ENCODE measurements at regions not wholly inside any gene's neighbourhood (a gene's known extent, or its start where the extent isn't known, plus 50 kb on each side); places are given as distances from the start of the nearest gene placed in this dataset.

GRCh38 chr1:11338284-11338924 lies 65.4 kb downstream of the UBIAD1 start:
- DNase-seq: no peak

- DNase-seq: no peak
Observed at GRCh38 chr1:11339346-11340232, 66.6 kb downstream of the UBIAD1 start.

- DNase-seq: no peak
Observed at GRCh38 chr1:11340233-11340632, 67.2 kb downstream of the UBIAD1 start.

DNA sequence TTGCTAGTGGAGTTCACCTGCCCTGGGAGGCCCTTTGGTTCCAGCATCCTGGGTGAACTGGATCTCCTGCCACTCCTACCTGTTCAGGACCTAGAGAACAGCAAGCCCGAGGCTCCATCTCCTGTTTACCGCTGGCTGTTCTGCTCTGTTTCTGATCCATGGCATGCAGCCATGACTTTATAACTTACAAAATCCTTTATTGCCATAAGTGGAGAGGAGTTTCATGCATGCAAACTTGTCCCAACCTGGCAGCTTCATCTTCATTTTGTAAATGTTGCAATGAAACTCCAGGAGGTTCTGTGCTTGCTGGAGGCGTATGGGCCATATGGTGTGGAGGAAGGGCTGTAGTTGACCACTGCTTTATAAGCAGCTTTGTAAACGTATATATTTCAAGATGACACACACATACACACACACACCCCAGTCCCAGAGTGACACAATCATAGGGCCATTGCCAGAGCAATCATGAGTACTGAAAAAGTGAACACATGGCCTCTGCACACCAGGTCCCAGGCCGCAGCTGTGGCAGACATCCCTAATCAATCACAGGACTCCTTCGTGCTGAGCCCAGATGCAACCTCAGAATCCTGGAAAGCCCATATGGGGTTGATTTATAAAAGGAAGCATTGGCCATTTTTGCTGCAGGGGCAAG lies 69.0 kb downstream of the UBIAD1 start:
- DNase-seq: no peak

DNA sequence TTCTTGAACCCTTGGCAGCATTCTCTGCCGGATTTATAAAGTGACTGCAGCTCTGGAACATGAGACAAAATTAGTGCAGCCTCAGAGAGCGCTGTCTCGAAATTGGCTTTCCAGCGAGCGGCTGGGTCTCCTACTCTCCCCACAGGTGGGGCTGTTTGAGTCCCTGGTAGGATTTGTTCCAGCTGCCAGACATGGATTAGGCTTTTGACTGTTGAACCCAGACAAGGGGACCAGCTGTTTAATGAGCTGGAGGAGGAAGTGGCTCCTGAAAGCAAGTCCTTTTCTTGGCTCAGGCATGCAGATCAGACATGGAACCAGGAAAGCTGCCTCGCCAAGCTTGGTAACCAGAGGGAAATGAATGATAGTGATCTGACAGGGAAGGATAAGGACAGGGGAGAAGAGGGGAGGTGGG lies 69.6 kb downstream of the UBIAD1 start:
- DNase-seq: no peak

DNA sequence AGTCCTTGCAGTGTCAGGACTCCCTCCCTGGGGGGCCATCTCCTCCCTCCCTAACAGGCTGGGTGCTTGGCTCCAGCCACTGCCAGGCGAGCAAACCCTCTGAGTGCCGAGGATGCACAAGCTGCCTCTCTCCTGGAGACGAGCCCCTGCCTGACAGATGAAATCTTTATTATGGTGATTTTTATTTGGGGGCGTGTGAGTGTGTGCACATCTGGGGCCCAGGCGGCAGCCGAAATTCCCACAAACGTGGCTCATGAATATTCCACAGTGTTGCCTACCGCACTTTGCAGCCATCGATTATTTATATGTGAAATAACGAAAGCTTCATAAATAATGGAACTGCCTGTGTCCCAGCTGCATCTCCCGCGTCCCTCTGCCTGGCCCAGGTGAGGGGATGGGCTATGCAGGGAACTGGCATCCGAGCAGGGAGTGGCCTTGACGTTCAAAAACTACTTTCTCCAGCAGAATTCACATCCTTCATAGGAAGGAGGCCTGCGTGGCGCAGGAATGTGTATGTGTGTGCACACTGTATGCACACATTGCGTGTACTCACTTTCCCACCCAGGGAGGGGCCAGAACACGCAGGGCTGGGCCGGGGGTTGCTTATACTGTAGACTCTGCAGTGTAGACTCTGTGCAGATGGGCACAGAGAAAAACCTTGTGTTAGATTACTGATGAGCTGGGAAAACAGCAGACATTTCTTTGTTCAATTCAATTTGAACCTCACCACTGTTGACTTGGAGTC lies 73.1 kb downstream of the UBIAD1 start:
- no peak for DNase-seq

- DNase-seq: no peak
Observed at GRCh38 chr1:11350265-11350664, 77.3 kb downstream of the UBIAD1 start.

GRCh38 chr1:11352058-11352715 lies 79.2 kb downstream of the UBIAD1 start:
- no peak for DNase-seq

GRCh38 chr1:11352816-11353799 lies 80.1 kb downstream of the UBIAD1 start:
- peak in 1 of 2 experiments; percentile 18 for DNase-seq

DNA sequence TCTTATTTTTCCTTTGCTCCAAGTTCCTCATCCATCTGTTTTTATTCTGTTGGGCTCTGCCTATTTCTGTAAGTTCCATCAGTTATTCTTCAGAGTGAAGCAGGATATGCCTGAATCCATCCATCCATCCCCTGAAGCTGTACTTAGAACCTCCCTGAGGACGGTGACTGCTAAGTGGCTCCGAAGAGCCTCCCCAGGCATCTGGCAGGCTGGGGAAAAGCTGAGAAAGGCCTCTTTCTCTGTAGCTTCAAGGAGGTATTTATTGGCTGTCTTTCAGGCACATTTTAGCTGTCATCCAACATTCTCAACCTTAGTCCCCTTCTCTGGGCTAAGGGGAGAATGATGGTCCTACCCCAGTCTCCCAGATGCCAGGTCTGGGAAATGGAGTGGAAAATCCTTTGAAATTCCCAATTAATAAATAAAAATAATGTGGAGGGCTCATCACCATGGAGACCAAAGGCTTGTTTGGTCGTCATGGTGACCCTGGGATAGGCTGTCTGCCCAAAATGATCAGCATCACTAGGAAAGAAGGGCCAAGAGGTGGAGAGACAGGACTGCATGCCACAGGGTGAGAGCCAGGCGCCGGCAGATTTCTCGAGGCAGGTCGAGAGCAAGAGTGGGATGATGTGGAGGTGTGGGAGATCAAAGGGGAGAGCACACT lies 82.0 kb downstream of the UBIAD1 start:
- no peak for DNase-seq

DNA sequence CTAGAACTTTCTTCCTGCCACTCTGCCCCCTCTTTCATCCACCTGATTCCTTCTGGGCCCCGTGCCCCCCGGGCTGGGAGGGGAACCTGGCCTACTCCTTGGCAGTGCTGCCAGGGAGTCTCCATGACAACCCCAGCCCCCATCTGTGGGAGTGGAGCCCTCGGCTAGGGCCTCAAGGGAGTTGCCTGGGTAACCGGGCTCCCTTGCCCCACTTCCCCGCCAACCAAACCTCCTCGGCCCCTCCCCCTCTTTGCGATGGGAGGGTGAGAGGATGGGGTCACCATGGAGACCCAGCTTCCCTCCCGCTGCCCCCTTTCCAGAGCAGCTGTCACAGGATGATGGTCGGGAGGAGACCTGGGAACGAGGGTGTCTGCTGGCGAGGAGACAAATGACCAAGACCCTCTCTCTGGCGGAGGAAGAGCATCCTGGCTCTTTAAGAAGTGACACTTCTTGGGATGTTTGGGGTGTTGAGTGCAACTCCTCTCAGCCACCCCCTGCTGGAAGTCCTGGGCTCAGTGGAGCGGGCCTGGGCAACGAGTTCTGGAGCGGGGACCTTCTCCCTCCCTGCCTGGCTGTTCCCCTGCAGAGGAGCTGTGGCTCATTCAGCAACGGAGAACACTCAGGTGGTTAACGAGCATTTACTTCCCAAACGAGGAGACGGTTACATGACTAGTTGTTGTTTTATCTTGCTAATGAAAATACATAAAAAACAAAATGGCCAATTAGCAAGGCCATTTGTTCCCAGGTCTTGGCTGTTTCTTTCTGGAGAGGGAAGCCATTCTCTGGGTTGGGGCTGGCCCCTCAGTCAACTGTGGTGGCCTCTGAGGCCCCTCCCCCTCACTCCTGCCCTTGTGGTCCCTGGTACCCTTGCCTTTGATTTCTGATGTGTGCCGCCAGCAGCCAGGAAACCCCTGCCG lies 82.8 kb downstream of the UBIAD1 start:
- no peak for DNase-seq

GRCh38 chr1:11357276-11357675 lies 84.3 kb downstream of the UBIAD1 start:
- DNase-seq: no peak

- DNase-seq: no peak
Observed at GRCh38 chr1:11358984-11359383, 86.0 kb downstream of the UBIAD1 start.

DNA sequence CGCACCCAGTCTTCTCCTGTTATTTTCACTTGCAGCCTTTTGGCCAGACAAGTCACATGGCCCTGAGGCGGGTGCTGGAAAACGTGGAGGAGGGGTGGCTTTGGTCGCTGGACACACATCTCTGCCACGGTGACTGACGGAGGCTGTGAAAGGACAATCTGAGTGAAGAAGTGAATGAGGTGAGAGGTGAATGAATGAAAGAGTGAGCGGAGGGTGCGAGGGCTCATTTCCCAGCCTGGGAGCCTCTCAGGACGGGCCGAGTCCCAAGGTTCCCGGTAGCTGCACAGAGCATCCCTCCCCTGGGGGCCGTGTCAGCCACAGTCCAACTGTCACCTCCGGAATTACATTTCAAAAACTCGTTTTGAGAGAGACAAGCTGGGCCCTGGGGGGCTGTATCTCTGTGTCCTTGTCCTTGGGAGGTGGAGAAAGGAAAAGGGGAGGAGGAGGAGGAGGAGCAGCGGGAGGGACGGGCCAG lies 89.6 kb downstream of the UBIAD1 start:
- no peak for DNase-seq

DNA sequence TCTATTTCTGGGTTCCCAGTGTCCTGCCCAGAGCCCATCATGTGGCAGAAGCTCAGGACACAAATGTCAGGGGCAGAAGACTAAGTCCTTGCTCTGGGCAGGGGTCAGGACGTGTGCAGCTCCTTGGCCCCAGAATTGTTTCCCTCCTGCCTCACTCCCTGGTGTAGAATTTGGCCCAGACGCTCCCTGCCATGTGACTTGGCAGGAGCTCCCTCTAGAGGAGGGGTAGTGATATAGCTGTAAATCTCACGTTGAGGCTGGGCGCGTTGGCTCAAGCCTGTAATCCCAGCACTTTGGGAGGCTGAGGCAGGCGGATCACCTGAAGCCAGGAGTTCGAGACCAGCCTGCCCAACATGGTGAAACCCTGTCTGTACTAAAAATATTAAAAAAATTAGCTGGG lies 91.2 kb downstream of the UBIAD1 start:
- no peak for DNase-seq

DNA sequence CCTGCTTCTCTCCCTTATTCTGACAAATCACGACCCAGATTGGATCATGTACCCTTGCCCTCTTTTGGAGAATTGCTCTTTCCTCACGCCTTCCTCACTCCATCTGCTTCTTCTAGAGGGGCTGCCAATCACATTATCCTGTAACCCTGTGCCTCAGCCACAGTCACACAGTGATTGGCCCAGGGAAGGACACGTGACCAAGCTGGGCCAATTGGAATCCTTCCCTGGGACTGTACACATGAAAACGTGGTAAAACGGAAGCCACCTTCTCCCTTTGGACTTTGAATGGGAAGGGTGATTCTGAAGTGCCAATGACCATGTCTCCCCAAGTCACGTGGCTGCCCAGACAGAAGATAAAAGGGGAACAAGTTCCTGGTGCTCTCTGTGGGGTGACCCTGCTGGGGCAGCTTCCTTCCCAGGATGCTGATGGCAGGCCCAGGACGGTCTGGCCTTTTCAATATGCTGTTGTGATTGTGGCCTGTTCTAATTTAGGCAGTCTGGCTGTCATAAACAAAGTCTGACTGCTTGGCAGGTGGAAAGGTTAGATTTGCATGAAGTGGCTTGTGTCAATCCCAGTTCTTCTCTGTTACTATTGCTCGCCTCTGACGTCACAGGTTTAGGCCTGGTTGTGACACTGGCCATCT lies 92.9 kb downstream of the UBIAD1 start:
- DNase-seq: no peak

DNA sequence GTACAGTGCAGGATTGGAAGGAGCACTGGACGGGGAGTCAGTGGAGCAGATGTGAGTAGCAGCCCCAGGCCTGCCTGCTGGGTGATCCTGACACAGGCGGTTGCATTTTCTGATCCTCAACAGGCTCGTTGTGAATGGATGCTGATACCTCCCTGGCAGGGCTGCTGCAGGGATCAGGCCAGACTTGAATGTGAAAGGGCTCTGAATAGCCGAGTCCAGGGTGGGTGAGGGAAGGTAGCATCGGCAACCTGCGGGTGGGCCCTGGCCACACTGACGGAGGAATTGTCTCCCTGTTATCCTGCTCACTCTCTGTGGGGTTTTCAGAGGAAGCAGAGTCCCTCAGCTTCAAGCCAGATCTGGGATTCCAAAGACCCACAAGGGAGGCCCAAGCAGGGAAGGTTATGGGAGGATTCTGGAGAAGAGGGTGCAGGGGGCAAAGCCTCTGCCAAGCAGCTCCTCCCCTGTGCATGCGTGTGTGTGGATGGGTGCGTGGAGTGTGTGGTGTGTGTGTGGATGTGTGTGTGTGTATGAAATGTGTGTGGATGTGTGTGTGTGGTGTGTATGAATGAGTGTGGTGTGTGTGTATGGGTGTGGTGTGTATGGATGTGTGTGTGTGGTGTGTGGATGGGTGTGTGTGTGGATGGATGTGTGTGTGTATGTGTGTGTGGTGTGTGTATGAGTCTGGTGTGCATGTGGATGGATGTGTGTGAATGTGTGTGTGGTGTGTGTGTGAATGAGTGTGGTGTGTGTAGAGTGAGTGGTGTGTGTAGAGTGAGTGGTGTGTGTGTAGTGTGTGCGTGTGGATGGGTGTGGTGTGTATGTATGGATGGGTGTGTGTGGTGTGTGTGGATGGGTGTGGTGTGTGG lies 100.3 kb downstream of the UBIAD1 start:
- DNase-seq: no peak
